HCT116 (cell line): ENCODE measurements at regions not wholly inside any gene's neighbourhood (a gene's known extent, or its start where the extent isn't known, plus 50 kb on each side); places are given as distances from the start of the nearest gene placed in this dataset.

Experiments used
- ATAC-seq: fragments of 200-7000 bp; cut with Tn5 transposase; 2 replicates; pipeline ENCODE4 v1.9.1; 2020; ENCODE audit warnings: mild to moderate bottlenecking, moderate library complexity
- BruUV-seq: library from RNA; stranded (reverse); fragments of 400-500 nt; replicated peaks from 2 replicates; lab custom pipeline; 2021; lab: Mats Ljungman, UMichigan
- CTCF ChIA-PET: fragments of 300-600 bp; sonication (Branson Sonifier 250); formaldehyde crosslinking; loops from one replicate; lab custom pipeline; 2021; ENCODE audit warnings: antibody characterized with exemption; lab: Charles Lee
- POLR2A ChIA-PET: fragments of 300-600, 350-600 bp; sonication (Branson Sonifier 250); formaldehyde crosslinking; loops from one replicate; lab custom pipeline; 2021; ENCODE audit warnings: antibody characterized with exemption; lab: Charles Lee
- RAD21 ChIA-PET, 2 experiments: fragments of 300-600 bp; sonication (Branson Sonifier 250); formaldehyde crosslinking; loops; one replicate each; lab custom pipeline; 2023; ENCODE audit warnings: low total read pairs in 2 of 2; ENCODE audit not compliant: uncharacterized antibody in 2 of 2, unreplicated experiment in 2 of 2, low non-redundant PET in 1 of 2; lab: Charles Lee
- DNase-seq: peaks from one replicate; pipeline ENCODE4 v3.0.0-alpha.2; 2010; ENCODE audit warnings: low read depth, low spot score
- H2AFZ ChIP-seq: fragments of 200-600 bp; shearing (Covaris generic), sonication (generic); 2 replicates; pipeline ENCODE4 v1.6.1; 2017; ENCODE audit warnings: low read depth, mixed run types, mixed read lengths, antibody characterized with exemption, low read length; ENCODE audit not compliant: poor library complexity, severe bottlenecking
- H3K27ac ChIP-seq: 2 replicates; pipeline ENCODE4 v1.5.1; 2012; ENCODE audit warnings: low read depth, low read length
- H3K27me3 ChIP-seq: fragments of 200-600 bp; sonication (generic); 2 replicates; pipeline ENCODE4 v1.6.1; 2016; ENCODE audit warnings: mixed run types, low read length, mixed read lengths; ENCODE audit not compliant: insufficient read depth
- H3K36me3 ChIP-seq, 2 experiments: fragments of 200-500 bp in 1 of 2; fragments of 200-600 bp in 1 of 2; sonication (Bioruptor generic) in 1 of 2; sonication (generic) in 1 of 2; 2 replicates each; pipeline versions ENCODE4 v1.5.1 to v1.6.1; 2014 to 2016; ENCODE audit warnings: low read length in 2 of 2, inconsistent platforms in 1 of 2, mixed read lengths in 1 of 2, mixed run types in 1 of 2; ENCODE audit not compliant: insufficient read depth in 2 of 2, control insufficient read depth in 1 of 2
- H3K4me1 ChIP-seq, 2 experiments: fragments of 200-600 bp in 1 of 2; sonication (generic) in 1 of 2; 2 replicates each; pipeline versions ENCODE4 v1.5.1 to v1.6.1; 2012 to 2017; ENCODE audit warnings: low read length in 2 of 2, inconsistent platforms in 1 of 2, mild to moderate bottlenecking in 1 of 2, mixed read lengths in 1 of 2, mixed run types in 1 of 2, moderate library complexity in 1 of 2; ENCODE audit not compliant: insufficient read depth in 2 of 2, control insufficient read depth in 1 of 2
- H3K4me2 ChIP-seq: fragments of 200-600 bp; sonication (generic); 2 replicates; pipeline ENCODE4 v1.6.1; 2017; ENCODE audit warnings: mixed run types, low read length, mixed read lengths
- H3K4me3 ChIP-seq, 2 experiments: fragments of 200-600 bp in 1 of 2; sonication (generic) in 1 of 2; replicated peaks in 1 of 2; 2 replicates each; pipeline ENCODE4 v1.5.1; 2011 to 2016; ENCODE audit warnings: low read length in 2 of 2, control low read depth in 1 of 2, low read depth in 1 of 2, mild to moderate bottlenecking in 1 of 2, mixed read lengths in 1 of 2, mixed run types in 1 of 2
- H3K79me2 ChIP-seq: fragments of 200-600 bp; sonication (generic); 2 replicates; pipeline ENCODE4 v1.6.1; 2017; ENCODE audit warnings: mild to moderate bottlenecking, mixed run types, low read length, moderate library complexity, mixed read lengths; ENCODE audit not compliant: insufficient read depth
- H3K9ac ChIP-seq: fragments of 200-600 bp; sonication (generic); 2 replicates; pipeline ENCODE4 v1.6.1; 2016; ENCODE audit warnings: low read length, mixed read lengths
- H3K9me2 ChIP-seq: fragments of 200-600 bp; sonication (generic), shearing (Covaris generic); 2 replicates; pipeline ENCODE4 v1.6.1; 2017; ENCODE audit warnings: mixed run types, mild to moderate bottlenecking, moderate library complexity; ENCODE audit not compliant: insufficient read depth
- H3K9me3 ChIP-seq, 2 experiments: fragments of 200-500 bp in 1 of 2; fragments of 200-600 bp in 1 of 2; sonication (Bioruptor generic) in 1 of 2; sonication (generic) in 1 of 2; 2 replicates each; pipeline ENCODE4 v1.6.1; 2014 to 2017; ENCODE audit warnings: low read length in 2 of 2, mixed read lengths in 2 of 2, inconsistent platforms in 1 of 2, low read depth in 1 of 2, mild to moderate bottlenecking in 1 of 2, mixed run types in 1 of 2, moderate library complexity in 1 of 2; ENCODE audit not compliant: control insufficient read depth in 1 of 2, insufficient read depth in 1 of 2
- H4K20me1 ChIP-seq: fragments of 200-600 bp; sonication (generic), shearing (Covaris generic); 2 replicates; pipeline ENCODE4 v1.6.1; 2017; ENCODE audit warnings: mixed run types, mild to moderate bottlenecking, moderate library complexity; ENCODE audit not compliant: insufficient read depth
- CBX3 ChIP-seq: IDR thresholded peaks from 2 replicates; pipeline ENCODE4 v1.6.1; 2012; ENCODE audit warnings: low read depth
- EZH2phosphoT487 ChIP-seq: fragments of 200-600 bp; IDR thresholded peaks from 2 replicates; pipeline ENCODE4 v1.6.1; 2018; ENCODE audit warnings: antibody characterized with exemption, borderline replicate concordance
- FOSL1 ChIP-seq: IDR thresholded peaks from 2 replicates; pipeline ENCODE4 v1.6.1; 2012; ENCODE audit warnings: low read depth
- POLR2A ChIP-seq: IDR thresholded peaks from 2 replicates; pipeline ENCODE4 v1.7.0; 2011; ENCODE audit warnings: borderline replicate concordance; ENCODE audit not compliant: insufficient read depth, insufficient read length; ENCODE audit errors: extremely low read depth
- POLR2AphosphoS5 ChIP-seq: IDR thresholded peaks from 2 replicates; pipeline ENCODE4 v1.6.1; 2011; ENCODE audit warnings: mild to moderate bottlenecking, low read depth, low read length, moderate library complexity
- RAD21 ChIP-seq: IDR thresholded peaks from 2 replicates; pipeline ENCODE4 v1.6.1; 2012; ENCODE audit warnings: low read depth, mild to moderate bottlenecking
- SIN3A ChIP-seq: IDR thresholded peaks from 2 replicates; pipeline ENCODE4 v1.6.1; 2012; ENCODE audit warnings: low read depth
- SP1 ChIP-seq: IDR thresholded peaks from 2 replicates; pipeline ENCODE4 v1.6.1; 2012; ENCODE audit warnings: low read depth
- TCF7L2 ChIP-seq: IDR thresholded peaks from 2 replicates; pipeline ENCODE4 v1.7.0; 2011; ENCODE audit warnings: borderline replicate concordance, inconsistent platforms; ENCODE audit not compliant: insufficient read depth, insufficient read length; ENCODE audit errors: extremely low read depth
- ZFX ChIP-seq: fragments of 450-650 bp; IDR thresholded peaks from 2 replicates; pipeline ENCODE4 v1.6.1; 2017
- intact Hi-C: fragments of 100-400 bp; cut with micrococcal nuclease; formaldehyde crosslinking; loops from 2 replicates; pipeline ENCODE4 v1.10.0; 2022
- TF ChIP-seq, protein P1 (sequence below): IDR thresholded peaks from 2 replicates; pipeline ENCODE4 v1.6.1; 2012; ENCODE audit warnings: low read depth

DNA sequence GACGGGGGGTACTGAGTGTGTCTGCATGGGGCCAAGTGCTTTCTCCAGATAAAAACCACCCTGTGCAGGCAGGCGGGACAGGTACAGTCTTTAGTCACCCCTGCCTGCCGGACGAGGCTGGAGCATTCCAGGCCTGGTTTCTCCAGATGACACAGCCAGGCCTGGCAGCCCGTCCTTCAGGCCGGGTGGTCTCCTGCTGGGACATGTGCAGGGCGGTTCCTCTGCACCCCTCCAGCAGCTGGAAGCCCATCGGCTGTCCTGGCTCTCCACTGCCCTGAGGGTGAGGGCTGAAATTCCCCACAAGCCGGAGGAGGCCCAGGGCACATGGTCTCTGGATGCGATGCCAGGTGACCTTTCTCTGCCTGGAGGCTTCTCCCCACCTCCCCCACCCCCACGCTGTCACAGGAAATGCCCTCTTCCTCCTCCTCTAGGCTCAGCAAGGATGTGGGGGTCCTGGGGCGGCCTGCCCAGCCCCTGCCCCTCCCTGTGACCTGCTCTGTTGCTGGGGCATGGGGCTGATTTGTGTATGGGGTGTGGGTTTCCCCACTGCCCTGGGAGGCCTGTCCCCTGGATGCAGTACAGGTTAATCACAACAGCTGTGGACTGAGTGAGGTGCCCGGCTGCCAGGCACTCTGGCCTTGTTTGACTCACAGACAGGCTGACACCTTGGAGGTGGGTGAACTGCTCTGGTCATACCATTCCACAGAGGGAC is 110.7 kb upstream of the LRPAP1 start:
- no TSS peak for BruUV-seq
- Histone ChIP-seq H2AFZ (no peak overlapping the region), H4K20me1 (no peaks in the 10 kb centered on the region), H3K27me3 (no peaks in the 10 kb centered on the region), H3K79me2 (no peaks in the 10 kb centered on the region), H3K9me3 (no peaks in the 10 kb centered on the region), H3K9ac (no peak overlapping the region), H3K9me2 (no peaks in the 10 kb centered on the region), H3K4me3 (no peak overlapping the region), H3K36me3 (no peaks in the 10 kb centered on the region), H3K27ac (no peak overlapping the region), H3K4me1 (peaks cover 19 to 25% of the 10 kb centered on the region in 2 experiments), H3K4me2 (no peak overlapping the region)
- ATAC-seq (no peak), DNase-seq (no peak)
- ChIA-PET CTCF (no interaction called here), POLR2A (interaction anchor here (0.5 kb wide), 1 partner anchor 30 kb away, joined by 3 read pairs; no protein-coding TSS in a partner anchor), RAD21 (no interaction called here)
- TF ChIP-seq EZH2phosphoT487 (no peak), FOSL1 (no peak), TCF7L2 (no peak), RAD21 (no peak), SIN3A (no peak), ZFX (no peak), POLR2A (no peak), SP1 (no peak), CBX3 (no peak), POLR2AphosphoS5 (no peak)
- TF ChIP-seq, protein P1, sequence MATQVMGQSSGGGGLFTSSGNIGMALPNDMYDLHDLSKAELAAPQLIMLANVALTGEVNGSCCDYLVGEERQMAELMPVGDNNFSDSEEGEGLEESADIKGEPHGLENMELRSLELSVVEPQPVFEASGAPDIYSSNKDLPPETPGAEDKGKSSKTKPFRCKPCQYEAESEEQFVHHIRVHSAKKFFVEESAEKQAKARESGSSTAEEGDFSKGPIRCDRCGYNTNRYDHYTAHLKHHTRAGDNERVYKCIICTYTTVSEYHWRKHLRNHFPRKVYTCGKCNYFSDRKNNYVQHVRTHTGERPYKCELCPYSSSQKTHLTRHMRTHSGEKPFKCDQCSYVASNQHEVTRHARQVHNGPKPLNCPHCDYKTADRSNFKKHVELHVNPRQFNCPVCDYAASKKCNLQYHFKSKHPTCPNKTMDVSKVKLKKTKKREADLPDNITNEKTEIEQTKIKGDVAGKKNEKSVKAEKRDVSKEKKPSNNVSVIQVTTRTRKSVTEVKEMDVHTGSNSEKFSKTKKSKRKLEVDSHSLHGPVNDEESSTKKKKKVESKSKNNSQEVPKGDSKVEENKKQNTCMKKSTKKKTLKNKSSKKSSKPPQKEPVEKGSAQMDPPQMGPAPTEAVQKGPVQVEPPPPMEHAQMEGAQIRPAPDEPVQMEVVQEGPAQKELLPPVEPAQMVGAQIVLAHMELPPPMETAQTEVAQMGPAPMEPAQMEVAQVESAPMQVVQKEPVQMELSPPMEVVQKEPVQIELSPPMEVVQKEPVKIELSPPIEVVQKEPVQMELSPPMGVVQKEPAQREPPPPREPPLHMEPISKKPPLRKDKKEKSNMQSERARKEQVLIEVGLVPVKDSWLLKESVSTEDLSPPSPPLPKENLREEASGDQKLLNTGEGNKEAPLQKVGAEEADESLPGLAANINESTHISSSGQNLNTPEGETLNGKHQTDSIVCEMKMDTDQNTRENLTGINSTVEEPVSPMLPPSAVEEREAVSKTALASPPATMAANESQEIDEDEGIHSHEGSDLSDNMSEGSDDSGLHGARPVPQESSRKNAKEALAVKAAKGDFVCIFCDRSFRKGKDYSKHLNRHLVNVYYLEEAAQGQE = no peak
- intact Hi-C loops = no loop called here
